Glomerular visceral epithelial cell (primary cell): ENCODE measurements at regions not wholly inside any gene's neighbourhood (a gene's known extent, or its start where the extent isn't known, plus 50 kb on each side); places are given as distances from the start of the nearest gene placed in this dataset.
"Not testable (repeated sequence)": the region's sequence is repeated elsewhere in the genome, so short reads cannot be mapped to it uniquely, and the experiment has no call there.

Source experiments
- DNase-seq: peaks from one replicate; pipeline ENCODE4 v3.0.0-alpha.2; 2016; ENCODE audit errors: extremely low spot score

DNA sequence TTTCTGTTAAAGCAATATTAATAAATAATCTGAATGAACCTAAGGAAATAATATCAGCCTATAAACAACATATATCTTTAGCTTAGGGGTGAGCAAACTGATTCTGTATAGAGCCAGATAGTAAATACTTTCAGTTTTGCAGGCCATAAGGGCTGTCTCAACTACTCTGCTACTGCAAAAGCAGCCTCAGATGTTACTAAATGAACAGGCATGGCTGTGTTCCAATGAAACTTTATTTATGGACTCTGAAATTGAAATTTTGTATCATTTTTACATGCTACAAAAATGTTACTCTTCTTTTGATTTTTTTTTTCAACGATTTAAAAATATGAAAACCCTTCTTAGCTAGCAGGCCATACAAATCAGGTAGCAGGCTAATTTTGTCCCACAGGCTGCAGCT is 212.8 kb upstream of the PRICKLE2 start:
- no peak for DNase-seq

DNA sequence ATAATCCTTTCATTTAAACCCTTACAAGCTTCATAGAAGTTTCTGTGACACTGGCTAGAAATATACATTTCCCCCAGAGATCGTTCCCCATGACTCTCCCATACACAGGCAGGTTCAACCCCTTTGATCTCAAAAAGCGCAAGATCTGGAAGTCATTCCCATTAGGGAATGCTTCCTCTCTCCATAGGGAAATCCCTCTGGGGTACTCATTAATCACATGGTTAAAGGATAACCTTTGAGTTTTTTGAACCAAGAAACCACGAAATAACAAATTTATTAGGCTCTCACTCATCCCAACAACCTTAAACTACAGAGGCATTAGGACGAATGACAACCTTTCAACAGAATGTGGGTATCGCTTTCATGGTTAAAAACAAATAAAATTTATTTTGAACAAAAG is 211.9 kb upstream of the PRICKLE2 start:
- peak; percentile 77 for DNase-seq

DNA sequence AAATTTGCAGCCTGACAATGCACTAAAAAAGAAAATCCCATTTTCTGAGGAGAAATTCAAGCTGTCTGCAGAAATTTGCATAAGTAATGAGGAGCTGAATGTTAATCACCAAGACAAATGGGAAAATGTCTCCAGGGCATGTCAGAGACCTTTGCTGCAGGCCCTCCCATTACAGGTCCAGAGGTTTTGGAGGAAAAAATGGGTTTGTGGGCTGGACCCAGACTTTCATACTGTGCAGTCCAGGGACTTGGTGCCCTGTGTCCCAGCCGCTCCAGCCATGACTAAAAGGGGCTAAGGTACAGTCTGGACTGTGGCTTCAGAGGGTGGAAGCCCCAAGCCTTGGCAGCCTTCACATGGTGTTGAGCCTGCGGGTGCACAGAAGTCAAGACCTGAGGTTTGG is 209.8 kb upstream of the PRICKLE2 start:
- not testable (repeated sequence) for DNase-seq

DNA sequence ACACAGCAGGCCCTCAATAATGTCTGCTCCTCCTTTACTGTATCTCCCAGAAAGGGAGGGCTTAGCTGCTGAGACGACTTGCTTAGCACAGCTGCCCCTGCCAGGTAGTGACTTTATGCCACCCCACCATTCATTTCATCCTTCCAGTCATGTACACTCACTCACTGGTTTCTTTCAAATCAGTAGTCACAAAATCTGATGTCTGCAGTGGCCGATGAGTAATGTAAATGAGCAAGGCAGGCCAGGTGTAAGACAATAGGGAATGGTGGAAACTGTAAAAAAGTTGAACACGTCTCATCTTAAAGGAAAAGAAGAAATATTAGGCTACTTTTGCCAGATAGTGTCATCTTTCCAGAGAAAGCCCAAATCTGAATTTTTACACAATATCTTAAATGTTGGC is 207.6 kb upstream of the PRICKLE2 start:
- DNase-seq: no peak

DNA sequence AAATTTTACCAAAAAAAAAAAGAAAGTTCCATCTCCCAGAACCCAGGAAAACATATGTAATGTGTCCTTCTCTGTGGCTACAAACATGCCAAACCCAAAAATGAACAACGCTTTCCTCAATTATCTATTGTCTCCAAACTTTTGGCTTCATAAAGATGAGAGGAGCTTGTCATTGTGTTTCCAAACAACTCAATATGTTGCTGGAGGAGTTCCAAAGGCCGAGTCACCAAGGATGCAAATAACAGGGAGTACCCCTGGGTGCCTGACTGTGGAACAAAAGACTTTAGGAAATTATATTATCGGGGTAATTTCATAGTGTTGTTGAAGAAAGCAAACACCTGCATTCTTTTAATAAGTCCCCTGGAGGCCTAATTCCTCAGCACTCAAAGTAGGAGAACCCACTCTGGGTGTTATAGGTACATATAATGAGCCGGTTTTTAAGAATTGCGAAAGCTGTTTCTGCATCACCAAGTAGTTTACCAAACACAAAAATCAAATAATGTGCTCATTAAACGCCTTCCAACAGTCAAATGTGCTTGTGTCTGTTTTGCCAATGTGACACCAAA is 206.3 kb upstream of the PRICKLE2 start:
- DNase-seq: no peak

DNA sequence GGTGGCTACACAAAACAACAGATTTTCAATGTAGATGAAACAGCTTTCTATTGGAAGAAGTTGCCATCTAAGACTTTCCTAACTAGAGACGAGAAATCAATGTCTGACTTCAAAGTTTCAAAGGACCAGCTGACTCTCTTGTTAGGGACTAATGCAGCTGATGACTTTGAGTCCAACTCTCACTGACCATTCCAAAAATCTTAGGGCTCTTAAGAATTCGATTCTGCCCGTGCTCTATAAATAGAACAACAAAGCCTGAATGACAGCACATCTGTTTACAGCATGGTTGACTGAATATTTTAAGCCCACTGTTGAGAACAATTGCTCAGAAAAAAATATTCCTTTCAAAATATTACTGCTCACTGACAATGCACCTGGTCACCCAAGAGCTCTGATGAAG is 202.4 kb upstream of the PRICKLE2 start:
- no peak for DNase-seq

DNA sequence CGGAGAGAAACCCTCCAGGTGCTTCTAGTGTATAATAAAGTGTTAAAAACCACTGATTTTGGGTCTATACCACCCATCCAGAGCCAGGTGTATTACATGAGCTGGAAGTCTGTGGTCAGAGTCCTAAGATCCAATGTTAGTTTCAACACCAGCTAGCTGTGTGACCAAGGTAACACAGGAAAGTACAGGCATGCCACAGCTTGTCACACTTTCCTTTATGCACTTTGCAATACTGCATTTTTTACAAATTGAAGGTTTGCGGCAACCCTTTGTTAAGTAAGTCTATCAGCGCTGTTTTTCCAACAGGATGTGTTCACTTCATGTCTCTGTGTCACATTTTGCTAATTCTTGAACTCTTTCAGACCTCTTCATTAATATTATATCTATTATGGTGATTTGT is 201.3 kb upstream of the PRICKLE2 start:
- no peak for DNase-seq

DNA sequence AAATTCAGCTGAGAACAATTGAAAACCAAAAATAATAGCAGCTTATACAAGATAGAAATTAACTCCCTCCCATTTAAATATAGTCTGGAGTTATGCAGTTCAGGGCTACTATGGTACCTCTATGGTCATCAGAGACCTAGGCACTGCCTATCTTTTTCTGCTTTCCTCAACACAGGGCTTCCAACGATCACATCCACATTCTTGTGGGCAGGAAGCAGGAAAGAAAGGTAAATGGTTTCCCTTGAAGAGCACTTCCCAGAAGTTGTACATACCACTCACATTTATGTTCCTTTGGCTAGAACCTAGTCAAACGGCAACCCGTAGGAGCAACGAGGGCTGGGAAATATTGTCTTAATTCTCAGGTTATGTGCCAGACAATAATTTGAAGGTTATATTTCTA is 197.7 kb upstream of the PRICKLE2 start:
- no peak for DNase-seq

DNA sequence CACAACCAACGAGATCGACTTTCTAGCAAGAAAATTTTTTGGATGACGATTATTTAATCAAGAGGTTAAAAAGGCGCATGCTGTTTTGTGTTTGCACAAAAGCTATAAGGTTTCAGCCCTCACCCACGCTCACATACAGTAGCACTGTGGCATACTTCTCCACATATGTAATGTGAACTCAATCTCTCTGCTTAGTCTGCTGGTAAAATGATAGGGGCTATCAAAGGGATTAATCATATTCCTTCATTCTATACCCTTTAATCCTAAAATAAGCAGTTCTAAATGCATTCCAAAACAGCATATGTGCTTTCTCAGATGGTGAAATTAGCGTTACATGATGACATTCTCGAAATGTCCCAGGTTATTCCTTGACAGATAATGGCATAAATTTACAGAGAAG is 196.9 kb upstream of the PRICKLE2 start:
- no peak for DNase-seq

DNA sequence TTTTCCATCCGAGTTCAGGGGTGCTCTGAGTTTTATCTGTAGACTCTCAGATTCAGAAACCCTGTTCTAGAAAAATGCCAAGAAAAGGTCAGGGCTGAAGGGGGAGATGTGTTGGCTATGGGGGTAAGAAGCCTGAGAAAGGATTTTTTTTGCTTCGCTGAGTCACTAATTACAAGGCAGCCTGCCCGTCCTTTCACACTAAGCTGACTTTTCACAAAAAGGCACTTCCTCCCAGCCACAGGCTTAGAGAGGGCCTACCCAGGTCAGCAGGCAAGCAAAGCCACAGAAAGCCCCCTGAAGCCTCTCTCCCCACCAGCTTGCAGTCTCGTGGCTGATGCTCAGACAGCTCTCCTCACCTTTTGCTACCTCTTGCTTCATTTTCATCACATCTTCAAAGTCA is 192.6 kb upstream of the PRICKLE2 start:
- peak; percentile 63 for DNase-seq

DNA sequence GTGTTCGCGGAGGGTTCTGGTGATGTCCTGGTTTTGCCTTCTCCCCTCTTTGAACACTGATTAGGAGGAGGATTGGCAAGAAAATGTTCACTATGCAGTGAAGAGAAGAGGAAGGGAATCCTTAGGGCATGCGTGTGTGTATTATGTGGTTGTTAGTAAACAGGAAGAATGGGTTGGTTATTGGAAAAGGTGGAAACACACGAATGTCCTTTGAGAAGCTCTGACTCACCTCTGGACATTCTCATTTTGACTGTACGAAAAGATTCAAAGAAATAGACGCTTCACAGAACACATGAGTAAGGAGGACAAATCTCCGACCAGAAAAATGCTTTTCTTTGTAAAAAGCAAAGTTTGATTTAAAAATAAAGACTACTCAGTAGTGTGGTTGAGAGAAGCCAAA is 188.8 kb upstream of the PRICKLE2 start:
- DNase-seq: no peak

DNA sequence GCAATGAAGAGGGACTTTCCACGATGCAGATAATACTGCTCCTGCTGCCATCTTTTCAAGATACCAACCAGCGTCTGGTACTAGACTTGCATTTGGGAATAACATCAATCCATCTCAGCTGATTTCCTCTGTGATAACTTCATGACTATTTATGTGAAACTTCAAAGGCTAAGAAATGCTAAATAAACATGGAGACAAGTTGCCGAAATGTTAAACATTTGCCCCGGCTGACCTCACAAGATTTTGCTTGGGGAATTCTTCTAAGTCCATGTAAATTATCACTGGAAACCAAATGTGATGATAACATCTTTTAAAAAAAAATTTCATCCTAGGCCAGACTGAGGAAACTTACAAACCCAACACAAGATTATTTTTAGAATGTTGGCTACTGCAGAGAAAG is 185.8 kb upstream of the PRICKLE2 start:
- DNase-seq: no peak

DNA sequence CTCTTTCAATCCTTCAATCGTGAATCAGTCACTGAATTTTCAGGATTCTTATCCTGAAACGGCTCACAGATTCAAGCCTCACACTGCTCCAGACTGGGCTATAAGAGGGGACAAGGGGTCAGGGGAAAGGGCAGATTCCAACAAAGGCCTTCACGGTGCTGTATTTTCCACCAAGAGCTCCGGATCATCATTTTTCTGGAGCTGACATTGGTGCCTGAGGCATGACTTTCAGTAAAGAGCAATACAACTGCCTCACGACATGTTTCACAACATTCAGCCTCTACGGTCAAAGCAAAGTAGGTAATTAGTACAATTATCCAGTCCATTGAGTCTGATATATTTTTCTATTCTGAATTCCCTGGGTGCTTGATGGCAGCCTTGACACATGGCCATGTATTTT is 185.0 kb upstream of the PRICKLE2 start:
- no peak for DNase-seq

DNA sequence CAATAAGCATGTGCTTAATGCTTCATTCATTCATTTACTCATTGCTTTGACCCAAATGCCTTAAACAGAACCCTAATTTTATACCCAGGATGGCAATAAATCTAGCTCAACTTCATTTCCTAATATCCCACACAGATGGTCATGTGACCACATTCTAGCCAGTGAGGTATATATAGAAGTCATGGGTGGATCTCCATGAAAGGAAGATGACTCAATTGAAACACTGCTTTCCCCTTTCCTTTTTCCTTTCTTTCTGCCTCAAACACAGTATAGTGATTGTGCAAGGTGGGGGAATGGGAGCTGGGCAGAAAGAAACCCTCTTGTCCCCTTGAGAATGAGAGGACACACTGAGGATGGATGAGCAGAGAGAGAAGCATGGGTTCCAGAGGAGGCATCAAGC is 183.5 kb upstream of the PRICKLE2 start:
- DNase-seq: no peak

DNA sequence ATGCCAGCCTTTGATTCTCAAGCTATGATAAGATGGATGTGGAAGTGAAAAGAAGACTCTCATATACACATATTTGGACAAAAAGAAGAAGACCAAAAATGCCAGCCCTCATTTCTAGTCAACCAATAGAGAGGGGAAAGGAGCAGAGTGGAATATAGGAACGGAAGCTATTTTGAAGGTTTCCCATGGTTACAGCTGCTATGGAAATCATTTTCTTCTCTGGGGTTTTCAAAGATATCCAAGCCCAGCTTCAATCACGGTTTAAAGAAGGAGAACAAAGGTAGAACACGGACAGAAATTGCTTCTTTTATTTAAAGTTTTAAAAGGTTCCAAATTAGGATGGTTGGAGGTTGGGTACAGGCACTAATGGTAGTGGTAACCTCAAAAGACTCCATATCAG is 181.0 kb upstream of the PRICKLE2 start:
- no peak for DNase-seq

DNA sequence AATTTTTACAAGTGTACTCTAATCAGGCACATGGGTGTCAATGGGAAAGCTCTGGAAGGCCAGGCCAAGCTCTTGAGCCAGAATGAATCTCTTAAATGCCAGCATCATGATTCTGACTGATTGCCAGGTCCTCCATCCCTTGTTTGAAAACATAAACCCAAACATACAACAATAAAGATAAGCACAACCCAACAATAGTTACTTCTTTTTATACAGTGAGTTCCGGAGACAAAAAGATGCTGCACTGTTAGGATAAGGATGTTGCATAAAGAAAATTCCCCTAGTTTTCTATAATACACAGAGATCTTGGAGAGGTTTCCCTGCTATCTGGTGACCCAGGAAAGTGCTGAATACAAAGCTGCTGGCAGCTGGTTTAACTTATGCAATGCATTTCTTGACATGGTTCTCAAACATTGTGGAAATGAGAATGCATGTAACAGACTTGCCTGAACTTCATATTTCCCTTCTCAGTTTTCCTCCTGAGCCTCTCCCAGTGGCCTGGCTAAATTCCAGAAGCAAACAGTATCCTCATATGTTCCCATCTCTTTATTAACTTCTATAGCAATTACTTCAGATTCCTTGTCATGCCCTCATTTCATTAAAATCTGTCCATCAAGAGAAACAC is 180.1 kb upstream of the PRICKLE2 start:
- no peak for DNase-seq

DNA sequence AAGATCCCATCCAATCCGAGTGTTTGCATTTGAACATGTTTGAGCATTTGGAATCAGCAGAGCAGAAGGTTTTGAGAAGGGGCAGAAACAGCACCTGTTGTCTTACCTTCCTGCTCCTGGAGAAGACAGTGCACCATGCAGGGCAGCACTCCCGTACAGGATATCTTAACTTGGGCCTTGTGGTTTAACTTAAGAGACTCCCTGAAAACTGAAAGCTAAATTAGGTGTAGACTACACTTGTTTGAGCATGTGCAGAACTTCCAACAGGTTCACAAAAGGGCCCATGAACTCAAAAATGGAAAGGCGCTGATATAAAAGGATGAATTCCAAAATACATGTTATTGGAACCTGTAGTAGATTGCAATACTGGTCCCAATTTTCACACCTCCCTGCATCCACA is 175.4 kb upstream of the PRICKLE2 start:
- no peak for DNase-seq

DNA sequence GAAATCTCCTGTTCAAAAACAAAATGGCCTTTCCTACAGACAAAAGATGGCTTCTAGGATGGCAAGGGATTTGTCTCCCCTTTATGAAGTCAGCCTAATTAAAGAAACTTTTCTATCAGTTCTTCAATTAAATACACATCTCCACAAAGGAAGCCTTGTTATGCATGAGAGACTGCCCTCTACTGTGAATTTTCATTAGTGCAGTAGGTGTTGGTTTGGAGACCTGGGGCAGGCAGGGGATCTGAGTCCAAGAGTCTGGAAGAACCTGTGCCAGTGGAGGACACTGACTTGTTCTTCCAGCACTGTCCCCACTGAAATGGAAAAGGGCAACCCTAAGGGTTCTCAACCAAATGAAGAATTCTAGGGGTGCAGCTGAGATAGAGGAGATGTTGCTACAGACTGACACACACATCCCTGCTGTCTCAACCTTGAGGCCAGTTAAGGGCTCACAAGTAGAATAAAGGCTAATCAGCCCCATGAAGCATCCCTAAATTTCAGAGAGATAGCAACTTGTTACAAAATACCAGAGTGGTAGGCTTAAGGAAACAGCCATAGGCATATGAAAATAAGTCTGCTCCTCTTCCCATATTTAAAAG is 174.0 kb upstream of the PRICKLE2 start:
- DNase-seq: peak; percentile 67

DNA sequence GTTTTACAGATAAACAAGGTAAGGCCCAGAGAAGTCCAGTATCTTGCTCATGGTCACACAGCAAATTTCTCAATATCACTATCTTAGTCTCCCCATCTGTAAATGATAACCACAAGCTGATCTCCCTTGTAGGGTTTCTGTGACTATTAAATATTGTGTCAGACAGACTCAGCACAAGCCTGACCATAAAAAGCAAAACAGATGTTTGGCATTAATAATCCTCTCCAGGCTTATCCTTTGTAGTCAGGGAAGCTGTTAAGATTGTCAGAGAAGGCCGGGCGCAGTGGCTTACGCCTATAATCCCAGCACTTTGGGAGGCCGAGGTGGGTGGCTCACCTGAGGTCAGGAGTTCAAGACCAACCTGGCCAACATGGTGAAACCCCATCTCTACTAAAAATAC is 173.2 kb upstream of the PRICKLE2 start:
- DNase-seq: no peak

DNA sequence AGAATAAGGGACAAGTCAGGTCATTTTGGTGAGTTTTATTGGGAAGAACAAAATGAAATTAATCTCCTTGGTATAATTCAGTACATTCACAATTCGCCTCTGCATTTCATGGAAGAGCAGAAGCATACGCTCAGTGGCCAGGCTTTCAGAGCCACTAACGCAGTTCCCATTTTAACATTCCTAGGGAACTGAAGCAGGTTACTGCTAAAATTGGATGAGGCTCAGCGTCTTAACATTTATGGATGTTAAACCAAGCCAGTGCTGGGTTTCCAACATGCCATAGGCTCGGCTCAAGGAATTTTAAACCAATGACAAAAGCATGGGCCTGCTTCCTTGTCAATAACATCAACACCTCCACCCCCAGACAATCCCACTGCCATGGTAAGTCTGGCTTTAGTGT is 172.7 kb upstream of the PRICKLE2 start:
- no peak for DNase-seq

DNA sequence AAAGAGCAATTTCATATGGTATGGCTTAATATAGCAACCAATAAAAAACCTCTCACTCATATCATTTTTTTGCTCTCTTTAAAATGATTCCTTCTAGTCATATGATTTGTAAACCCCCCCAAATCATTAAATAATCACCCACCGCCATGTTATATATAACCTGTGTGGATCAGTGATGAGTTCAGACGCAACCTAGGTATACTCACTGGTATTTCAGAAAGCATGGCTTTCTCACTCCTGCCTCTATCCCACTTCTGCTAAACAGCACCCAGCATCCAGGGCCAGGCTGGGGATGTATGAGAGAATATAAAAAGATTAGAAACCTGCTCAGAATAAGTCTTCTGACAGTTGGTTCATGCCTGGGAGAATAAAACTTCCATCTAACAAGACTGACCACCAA is 172.3 kb upstream of the PRICKLE2 start:
- DNase-seq: no peak

DNA sequence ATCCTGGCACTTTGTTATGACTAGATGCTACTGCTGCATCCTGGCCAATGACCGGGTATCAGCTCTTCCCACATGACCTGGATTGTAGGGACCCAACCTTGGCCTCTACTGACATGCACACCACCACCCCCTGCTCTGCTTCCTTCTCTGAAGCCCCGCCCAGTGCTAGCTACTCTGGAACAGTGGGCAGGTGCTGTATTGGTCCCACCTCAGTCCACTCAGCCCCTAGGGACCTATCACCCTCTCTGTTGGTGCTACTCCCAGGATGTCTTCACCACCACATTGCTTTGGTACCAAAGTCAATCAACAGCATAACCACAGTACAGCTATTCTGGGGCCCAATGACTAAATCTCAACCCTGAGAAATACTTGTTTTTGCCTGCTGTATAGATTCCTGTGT is 170.2 kb upstream of the PRICKLE2 start:
- no peak for DNase-seq

DNA sequence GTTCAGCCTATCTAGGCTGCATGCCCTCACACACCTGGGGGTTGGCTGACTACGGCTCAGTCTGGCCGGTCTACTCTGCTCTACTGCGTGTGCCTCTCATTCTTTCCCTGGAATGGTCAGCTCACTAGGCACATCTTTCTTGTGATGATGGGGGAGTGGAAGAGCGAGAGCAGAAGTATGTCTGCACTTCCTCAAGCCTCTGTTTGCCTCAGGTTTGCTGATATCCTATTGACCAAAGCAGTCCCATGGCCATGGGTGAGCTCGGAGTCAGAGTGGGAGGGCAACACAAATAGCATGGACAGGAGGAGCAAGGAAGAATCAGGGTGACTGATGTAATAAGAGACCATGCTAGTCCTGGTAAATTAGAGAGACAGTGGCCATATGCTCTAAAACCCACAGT is 167.9 kb upstream of the PRICKLE2 start:
- DNase-seq: no peak

DNA sequence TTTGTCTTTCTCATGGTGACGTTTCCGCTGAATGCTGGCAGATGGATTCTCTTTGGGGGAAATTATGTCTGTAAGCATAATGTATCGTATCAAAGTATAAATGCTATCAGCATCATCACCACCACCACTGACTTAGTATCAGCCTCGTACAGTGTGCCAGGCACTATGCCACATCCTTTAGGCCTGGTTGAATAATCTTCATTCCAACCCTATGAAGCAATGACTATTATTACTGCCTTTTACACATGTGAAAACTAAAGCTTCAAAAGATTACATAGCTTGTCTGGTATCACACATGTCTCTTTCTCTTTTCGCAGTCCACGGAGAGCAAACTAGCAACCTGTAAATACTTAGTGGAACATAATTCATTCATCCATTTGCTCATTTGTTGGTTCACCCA is 166.7 kb upstream of the PRICKLE2 start:
- DNase-seq: peak; percentile 33
